ENCODE measurements at regions not wholly inside any gene's neighbourhood (a gene's known extent, or its start where the extent isn't known, plus 50 kb on each side); places are given as distances from the start of the nearest gene placed in this dataset.

DNA sequence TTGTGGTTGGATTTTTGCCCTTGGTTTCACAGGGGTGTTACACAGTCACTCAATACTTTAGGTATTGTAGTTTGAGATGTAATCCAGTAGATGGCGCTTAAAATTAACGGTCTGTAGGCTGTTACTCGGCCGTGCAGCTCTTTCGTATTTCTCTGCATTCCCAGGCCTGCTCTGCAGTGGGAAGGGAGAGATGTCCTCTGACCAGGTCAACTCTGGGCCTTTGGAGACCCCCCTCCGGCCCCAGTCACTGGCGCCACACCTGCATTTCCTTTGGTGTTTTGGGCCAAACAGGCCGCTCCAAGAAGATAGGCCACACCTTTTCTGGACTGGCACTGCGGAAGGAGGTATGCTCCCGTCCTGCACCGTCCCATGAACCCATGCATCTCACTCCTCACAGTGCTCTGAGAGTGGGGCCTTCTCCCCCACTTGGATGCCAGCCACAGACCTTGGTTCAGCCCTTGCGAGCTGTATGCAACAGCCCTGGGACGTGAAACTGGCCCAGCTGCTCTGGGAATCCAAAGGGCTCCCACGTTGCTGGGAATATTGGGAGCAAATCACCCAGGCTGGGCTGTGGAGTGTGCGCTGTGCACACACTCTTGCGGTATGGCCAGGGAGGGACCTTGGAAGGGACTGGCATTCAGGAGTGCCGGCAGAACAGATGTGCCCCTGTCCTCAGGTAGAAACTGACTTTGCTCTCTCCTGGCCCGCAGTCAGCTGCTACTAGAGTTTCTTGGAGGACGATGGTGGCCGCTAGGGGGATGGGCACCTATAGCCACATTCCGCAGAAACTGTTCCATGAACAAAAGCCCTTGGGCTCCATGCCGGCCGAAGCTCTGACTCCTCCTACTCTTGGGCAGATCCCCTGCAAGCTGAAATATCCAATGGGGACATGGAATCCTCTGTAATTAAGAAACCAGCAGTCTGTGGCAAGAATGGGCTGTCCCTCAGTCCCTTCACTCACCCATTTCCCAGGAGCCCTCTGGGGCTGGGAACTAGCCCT is 410.5 kb upstream of the CADM2 start:
- Histone ChIP-seq H3K27me3 (ENCODE audit: control insufficient read depth in 4 of 4, insufficient read depth in 4 of 4, low read length in 3 of 4) (no peaks in the 10 kb centered on the region), H3K36me3 (ENCODE audit: control insufficient read depth in 4 of 4, insufficient read depth in 3 of 4, low read depth in 1 of 4, low read length in 3 of 4) (no peaks in the 10 kb centered on the region), H3K4me3 (ENCODE audit: low read depth in 1 of 3, low read length in 3 of 3) (peak overlapping the region in 2 of 3 donors; percentile 24 to 62), H3K4me1 (ENCODE audit: control insufficient read depth in 4 of 4, insufficient read depth in 4 of 4, low read length in 3 of 4) (no peaks in the 10 kb centered on the region), H3K27ac (ENCODE audit: low read depth in 1 of 2, low read length in 2 of 2) (no peak overlapping the region), H3K9ac (ENCODE audit: low read depth in 1 of 2, low read length in 2 of 2) (no peak overlapping the region), H3K9me3 (ENCODE audit: control insufficient read depth in 4 of 4, low read length in 3 of 4) (no peaks in the 10 kb centered on the region)
- WGBS, result 48% methylated on average over 23 of the region's 23 CpGs
- no peak for DNase-seq (ENCODE audit: low spot score)
- TF ChIP-seq YY1 (IDR thresholded peaks at IDR 0.05) (peak; percentile 16), RAD21 (IDR thresholded peaks at IDR 0.05) (peak; percentile 76 to 81), FOXA2 (IDR thresholded peaks at IDR 0.05) (no peak), CTCF (IDR thresholded peaks at IDR 0.05; ENCODE audit: low read depth, low read length, missing input control) (peak; percentile 59)

DNA sequence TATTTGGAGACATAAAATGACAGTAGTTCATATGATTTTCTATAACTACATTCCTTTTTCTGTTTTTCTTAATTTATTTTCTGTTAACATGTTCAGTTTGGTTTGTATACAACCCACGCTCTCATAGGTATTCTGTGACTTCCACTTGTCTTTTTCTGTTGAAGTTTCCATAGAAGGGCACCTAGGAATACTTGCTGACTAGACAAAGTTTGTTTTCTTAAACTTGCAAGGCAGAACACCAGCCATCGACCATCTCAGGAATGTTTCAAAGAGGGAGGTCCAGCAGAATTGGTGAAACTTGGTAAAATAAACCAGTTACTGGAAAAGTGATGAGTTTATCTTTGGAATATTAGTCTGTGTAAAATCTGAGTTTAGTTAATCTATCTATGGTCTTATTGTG is 403.2 kb upstream of the CADM2 start:
- no peaks in the 10 kb centered on the region for H3K9me3 ChIP-seq (ENCODE audit: control insufficient read depth in 4 of 4, low read length in 3 of 4)
- no peaks in the 10 kb centered on the region for H3K36me3 ChIP-seq (ENCODE audit: control insufficient read depth in 4 of 4, insufficient read depth in 3 of 4, low read depth in 1 of 4, low read length in 3 of 4)
- TF ChIP-seq RXRA (IDR thresholded peaks at IDR 0.05) (no peak), YY1 (IDR thresholded peaks at IDR 0.05) (no peak), EGR1 (IDR thresholded peaks at IDR 0.05; ENCODE audit: low read depth in 2 of 2) (no peak)
- H3K27ac ChIP-seq (ENCODE audit: low read depth in 1 of 2, low read length in 2 of 2), result no peak overlapping the region
- H3K4me3 ChIP-seq (ENCODE audit: low read depth in 1 of 3, low read length in 3 of 3), result no peak overlapping the region
- no peaks in the 10 kb centered on the region for H3K27me3 ChIP-seq (ENCODE audit: control insufficient read depth in 4 of 4, insufficient read depth in 4 of 4, low read length in 3 of 4)
- WGBS, result 64% methylated on average over 2 of the region's 2 CpGs
- no peak overlapping the region for H3K9ac ChIP-seq (ENCODE audit: low read depth in 1 of 2, low read length in 2 of 2)
- no peak for DNase-seq (ENCODE audit: low spot score)
- H3K4me1 ChIP-seq (ENCODE audit: control insufficient read depth in 4 of 4, insufficient read depth in 4 of 4, low read length in 3 of 4), result no peaks in the 10 kb centered on the region

DNA sequence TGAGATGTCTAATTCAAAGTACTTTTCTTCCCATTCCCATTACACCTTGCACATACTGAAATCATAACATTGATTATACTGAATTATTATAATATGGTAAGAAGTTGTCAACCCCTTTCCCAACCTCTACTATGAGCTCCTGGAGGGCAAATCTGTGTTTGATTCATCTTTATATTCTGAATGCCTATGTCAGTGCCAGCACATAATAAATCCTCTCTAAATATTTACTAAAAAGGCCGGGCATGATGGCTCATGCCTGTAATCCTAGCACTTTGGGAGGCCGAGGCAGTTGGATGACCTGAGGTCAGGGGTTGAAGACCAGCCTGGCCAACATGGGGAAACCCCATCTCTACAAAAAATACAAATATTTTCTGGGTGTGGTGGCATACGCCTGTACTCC is 392.5 kb upstream of the CADM2 start:
- H3K9me3 ChIP-seq (ENCODE audit: control insufficient read depth in 4 of 4, low read length in 3 of 4), result no peaks in the 10 kb centered on the region
- H3K36me3 ChIP-seq (ENCODE audit: control insufficient read depth in 4 of 4, insufficient read depth in 3 of 4, low read depth in 1 of 4, low read length in 3 of 4), result no peaks in the 10 kb centered on the region
- H3K27me3 ChIP-seq (ENCODE audit: control insufficient read depth in 4 of 4, insufficient read depth in 4 of 4, low read length in 3 of 4), result no peaks in the 10 kb centered on the region
- H3K4me1 ChIP-seq (ENCODE audit: control insufficient read depth in 4 of 4, insufficient read depth in 4 of 4, low read length in 3 of 4), result no peaks in the 10 kb centered on the region
- no peak overlapping the region for H3K27ac ChIP-seq (ENCODE audit: low read depth in 1 of 2, low read length in 2 of 2)
- 71% methylated on average over 3 of the region's 3 CpGs for WGBS
- DNase-seq (ENCODE audit: low spot score), result no peak
- H3K4me3 ChIP-seq (ENCODE audit: low read depth in 1 of 3, low read length in 3 of 3), result no peak overlapping the region
- H3K9ac ChIP-seq (ENCODE audit: low read depth in 1 of 2, low read length in 2 of 2), result no peak overlapping the region
- TF ChIP-seq HNF4G (IDR thresholded peaks at IDR 0.05) (no peak), RXRA (IDR thresholded peaks at IDR 0.05) (no peak), HNF4A (conservative IDR thresholded peaks at IDR 0.05) (no peak), EGR1 (IDR thresholded peaks at IDR 0.05; ENCODE audit: low read depth in 2 of 2) (no peak), SP1 (IDR thresholded peaks at IDR 0.05) (no peak), ZBTB33 (IDR thresholded peaks at IDR 0.05) (no peak), TAF1 (conservative IDR thresholded peaks at IDR 0.05) (no peak), NR2F2 (IDR thresholded peaks at IDR 0.05) (no peak), YY1 (IDR thresholded peaks at IDR 0.05) (no peak), CTCF (IDR thresholded peaks at IDR 0.05; ENCODE audit: low read depth, low read length, missing input control) (no peak), FOXA1 (IDR thresholded peaks at IDR 0.05) (no peak), JUND (IDR thresholded peaks at IDR 0.05) (no peak), RAD21 (IDR thresholded peaks at IDR 0.05) (no peak), GABPA (IDR thresholded peaks at IDR 0.05 in 1 of 2, conservative IDR thresholded peaks at IDR 0.05 in 1 of 2) (no peak)
- TF ChIP-seq, protein P1, sequence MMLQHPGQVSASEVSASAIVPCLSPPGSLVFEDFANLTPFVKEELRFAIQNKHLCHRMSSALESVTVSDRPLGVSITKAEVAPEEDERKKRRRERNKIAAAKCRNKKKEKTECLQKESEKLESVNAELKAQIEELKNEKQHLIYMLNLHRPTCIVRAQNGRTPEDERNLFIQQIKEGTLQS (IDR thresholded peaks at IDR 0.05), result no peak
- TF ChIP-seq, protein P2, sequence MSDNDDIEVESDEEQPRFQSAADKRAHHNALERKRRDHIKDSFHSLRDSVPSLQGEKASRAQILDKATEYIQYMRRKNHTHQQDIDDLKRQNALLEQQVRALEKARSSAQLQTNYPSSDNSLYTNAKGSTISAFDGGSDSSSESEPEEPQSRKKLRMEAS (IDR thresholded peaks at IDR 0.05), result no peak

All from liver (tissue), 8 donors.